ENCODE measurements at regions not wholly inside any gene's neighbourhood (a gene's known extent, or its start where the extent isn't known, plus 50 kb on each side); places are given as distances from the start of the nearest gene placed in this dataset.

DNA sequence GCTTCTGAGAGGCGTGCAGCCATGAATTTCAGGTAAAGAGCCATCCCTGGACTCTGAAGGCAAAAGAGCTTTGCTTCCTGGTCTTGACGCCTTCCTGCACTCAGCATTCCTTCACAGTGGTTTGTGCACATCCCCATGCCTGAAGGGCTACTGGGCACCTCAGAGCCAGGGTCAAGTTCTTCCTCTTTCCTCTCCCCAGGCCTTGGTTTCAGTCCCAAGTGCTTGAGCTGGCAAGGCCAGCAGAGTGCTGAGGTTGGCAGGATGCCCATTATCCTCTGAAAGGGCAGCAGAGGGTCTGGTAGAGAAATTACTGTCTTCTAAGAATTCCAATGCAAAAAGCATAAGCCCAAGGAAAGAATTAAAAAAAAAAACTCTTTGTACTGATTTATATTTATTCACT, 1064.9 kb downstream of the TTLL7 start:
- no peak for DNase-seq (ENCODE audit: low read depth)

DNA sequence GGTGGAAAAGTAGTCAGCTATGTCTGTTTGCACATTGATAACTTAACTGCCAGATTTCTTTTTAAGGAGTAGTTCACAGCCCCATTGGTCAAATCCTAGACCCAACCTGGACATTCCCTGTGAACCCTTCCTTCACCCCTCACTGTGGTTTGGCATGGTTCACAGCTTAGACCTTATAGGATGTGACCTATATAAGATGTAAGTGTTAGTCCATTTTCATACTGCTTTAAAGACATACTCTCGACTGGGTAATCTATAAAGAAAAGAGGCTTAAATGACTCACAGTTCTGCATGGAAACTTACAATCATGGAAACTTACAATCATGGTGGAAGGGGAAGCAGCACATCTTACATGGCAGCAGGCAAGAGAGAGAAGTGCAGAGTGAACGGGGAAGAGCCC, 1066.2 kb downstream of the TTLL7 start:
- no peak for DNase-seq (ENCODE audit: low read depth)
- no peak overlapping the region for H3K4me3 ChIP-seq (ENCODE audit: control insufficient read depth, low read depth, low read length)
- TF ChIP-seq, protein P1, sequence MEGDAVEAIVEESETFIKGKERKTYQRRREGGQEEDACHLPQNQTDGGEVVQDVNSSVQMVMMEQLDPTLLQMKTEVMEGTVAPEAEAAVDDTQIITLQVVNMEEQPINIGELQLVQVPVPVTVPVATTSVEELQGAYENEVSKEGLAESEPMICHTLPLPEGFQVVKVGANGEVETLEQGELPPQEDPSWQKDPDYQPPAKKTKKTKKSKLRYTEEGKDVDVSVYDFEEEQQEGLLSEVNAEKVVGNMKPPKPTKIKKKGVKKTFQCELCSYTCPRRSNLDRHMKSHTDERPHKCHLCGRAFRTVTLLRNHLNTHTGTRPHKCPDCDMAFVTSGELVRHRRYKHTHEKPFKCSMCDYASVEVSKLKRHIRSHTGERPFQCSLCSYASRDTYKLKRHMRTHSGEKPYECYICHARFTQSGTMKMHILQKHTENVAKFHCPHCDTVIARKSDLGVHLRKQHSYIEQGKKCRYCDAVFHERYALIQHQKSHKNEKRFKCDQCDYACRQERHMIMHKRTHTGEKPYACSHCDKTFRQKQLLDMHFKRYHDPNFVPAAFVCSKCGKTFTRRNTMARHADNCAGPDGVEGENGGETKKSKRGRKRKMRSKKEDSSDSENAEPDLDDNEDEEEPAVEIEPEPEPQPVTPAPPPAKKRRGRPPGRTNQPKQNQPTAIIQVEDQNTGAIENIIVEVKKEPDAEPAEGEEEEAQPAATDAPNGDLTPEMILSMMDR (IDR thresholded peaks at IDR 0.05; ENCODE audit: control insufficient read depth, insufficient read depth, low read depth, low read length, missing control alignments), result no peak

More for the DNA sequence above, 1064.9 kb downstream of the TTLL7 start:
- no peak overlapping the region for H3K4me3 ChIP-seq (ENCODE audit: control insufficient read depth, low read depth, low read length)
- TF ChIP-seq, protein P1 (IDR thresholded peaks at IDR 0.05; ENCODE audit: control insufficient read depth, insufficient read depth, low read depth, low read length, missing control alignments), result no peak

DNA sequence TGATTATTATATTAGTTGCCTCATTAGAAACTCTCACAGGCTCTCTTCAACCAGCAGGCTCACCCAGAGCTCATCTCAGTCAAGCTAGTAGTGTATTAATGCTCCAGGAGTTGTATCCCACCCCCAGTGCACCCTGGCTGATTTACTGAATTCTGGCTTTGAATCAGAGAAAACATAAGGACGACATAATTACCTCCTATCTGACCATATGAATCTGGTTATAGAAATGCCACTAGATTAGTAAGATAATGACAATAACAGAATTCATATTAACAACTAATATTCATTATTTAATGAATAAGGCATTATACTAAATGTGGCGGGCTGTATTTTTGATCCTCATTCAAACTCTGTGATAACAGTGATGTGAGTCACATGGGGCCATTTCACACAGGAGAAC, 1066.7 kb downstream of the TTLL7 start:
- DNase-seq (ENCODE audit: low read depth), result no peak
- H3K4me3 ChIP-seq (ENCODE audit: control insufficient read depth, low read depth, low read length), result no peak overlapping the region
- TF ChIP-seq, protein P1 (IDR thresholded peaks at IDR 0.05; ENCODE audit: control insufficient read depth, insufficient read depth, low read depth, low read length, missing control alignments), result no peak

DNA sequence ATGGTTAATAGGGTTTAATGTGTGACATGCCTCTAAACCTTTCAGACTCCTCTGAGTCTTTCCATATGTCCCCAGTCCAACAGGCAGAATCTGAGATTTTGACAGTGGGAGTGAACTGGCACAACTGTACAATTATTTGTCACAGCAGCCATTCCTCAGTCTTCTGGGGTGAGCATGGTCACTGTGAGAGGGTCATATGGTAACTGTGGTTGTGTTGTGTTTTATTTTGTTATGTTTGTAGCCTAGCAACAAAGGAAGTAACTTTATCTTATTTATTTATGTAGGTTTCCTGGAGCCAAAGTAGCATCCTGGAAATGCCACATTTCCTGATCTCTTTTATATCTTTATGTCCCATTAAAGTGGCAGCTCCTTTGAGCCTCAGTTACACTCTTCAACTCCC, 1067.9 kb downstream of the TTLL7 start:
- no peak for DNase-seq (ENCODE audit: low read depth)
- no peak overlapping the region for H3K4me3 ChIP-seq (ENCODE audit: control insufficient read depth, low read depth, low read length)
- TF ChIP-seq, protein P1 (IDR thresholded peaks at IDR 0.05; ENCODE audit: control insufficient read depth, insufficient read depth, low read depth, low read length, missing control alignments), result no peak

DNA sequence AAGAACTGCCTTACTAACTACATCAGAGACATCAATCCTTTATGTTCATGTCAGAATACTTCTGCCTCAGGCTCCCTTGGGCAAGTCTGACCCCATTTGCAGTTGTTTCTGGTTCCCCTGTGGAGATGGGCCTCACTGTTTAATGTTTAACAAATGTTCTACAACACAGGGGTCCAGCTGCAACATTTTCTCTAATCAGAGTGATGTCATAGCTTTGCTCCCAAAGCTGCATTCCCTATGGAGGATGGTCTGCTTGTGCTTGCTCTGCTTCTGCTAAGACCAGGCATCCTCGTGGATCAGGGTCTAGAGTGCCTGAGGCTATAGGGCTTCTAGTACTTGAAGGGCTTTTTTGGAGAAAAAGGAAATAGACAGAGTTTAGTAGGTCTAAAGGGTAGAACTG, 1071.2 kb downstream of the TTLL7 start:
- TF ChIP-seq, protein P1 (IDR thresholded peaks at IDR 0.05; ENCODE audit: control insufficient read depth, insufficient read depth, low read depth, low read length, missing control alignments), result no peak
- DNase-seq (ENCODE audit: low read depth), result no peak
- no peak overlapping the region for H3K4me3 ChIP-seq (ENCODE audit: control insufficient read depth, low read depth, low read length)

DNA sequence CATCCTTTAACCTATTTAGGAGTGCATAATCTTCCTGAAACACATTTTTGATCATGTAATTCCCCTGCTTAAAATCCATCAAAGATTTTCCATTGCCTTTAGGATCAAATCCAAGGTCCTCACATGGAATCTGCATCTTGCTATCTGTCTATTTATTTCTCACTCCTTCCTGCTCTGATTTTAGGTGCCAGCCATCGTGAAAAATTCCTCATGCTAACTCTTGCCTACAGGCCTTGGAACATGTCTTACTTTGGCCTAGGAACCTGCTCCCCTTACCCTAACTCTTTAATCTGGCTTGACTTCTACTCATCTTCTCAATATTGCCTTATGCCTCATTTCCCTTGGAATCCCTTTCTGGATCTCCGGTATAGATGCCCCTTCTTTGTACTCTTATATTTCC, 1074.3 kb downstream of the TTLL7 start:
- H3K4me3 ChIP-seq (ENCODE audit: control insufficient read depth, low read depth, low read length), result no peak overlapping the region
- no peak for DNase-seq (ENCODE audit: low read depth)
- TF ChIP-seq, protein P1 (IDR thresholded peaks at IDR 0.05; ENCODE audit: control insufficient read depth, insufficient read depth, low read depth, low read length, missing control alignments), result no peak

DNA sequence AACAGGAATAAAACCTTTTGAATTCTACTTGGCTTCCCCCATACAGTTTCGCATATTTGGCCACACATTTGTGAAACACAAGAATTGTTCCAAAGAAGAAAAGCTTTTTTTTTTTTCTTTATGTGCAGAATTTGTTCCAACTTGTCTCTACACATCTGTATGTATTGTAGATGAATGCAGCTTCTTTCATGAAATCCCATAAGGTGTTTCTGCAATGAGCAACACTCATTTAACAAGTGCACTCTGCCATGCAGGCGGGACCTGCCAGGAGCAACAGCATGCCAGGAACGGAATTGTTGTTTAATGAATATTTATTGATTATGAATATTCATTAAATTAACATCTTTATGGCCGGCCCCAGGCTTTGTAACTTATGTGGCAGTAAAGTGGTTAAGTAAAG, 1075.0 kb downstream of the TTLL7 start:
- TF ChIP-seq, protein P1 (IDR thresholded peaks at IDR 0.05; ENCODE audit: control insufficient read depth, insufficient read depth, low read depth, low read length, missing control alignments), result no peak
- DNase-seq (ENCODE audit: low read depth), result no peak
- no peak overlapping the region for H3K4me3 ChIP-seq (ENCODE audit: control insufficient read depth, low read depth, low read length)
